ENCODE measurements at regions not wholly inside any gene's neighbourhood (a gene's known extent, or its start where the extent isn't known, plus 50 kb on each side); places are given as distances from the start of the nearest gene placed in this dataset.

DNA sequence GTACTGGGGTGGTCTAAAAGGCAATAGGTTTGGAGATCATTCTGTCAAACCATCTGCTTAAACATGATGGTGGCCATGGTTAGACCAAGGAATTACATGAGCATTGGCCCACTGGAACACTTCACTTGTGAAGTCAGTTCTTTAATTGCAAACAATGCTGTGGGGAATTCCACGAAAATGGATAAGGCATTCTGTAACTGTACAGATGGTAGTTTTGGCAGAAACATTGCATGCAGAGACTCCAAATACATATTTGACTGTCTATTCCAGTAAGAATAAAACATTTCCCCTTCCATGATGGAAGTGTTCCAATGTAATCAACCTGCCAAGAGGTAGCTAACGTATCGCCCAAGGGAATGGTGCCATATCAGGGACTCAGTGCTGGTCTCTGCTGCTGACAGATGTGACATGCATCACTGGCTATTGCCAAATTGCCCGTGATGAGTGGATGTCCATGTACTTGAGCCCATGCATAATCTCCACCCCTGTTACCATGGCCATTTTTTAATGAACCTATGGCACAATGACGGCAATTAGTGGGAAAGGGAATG, 417.9 kb downstream of the CDH7 start:
- TF ChIP-seq, protein P1, sequence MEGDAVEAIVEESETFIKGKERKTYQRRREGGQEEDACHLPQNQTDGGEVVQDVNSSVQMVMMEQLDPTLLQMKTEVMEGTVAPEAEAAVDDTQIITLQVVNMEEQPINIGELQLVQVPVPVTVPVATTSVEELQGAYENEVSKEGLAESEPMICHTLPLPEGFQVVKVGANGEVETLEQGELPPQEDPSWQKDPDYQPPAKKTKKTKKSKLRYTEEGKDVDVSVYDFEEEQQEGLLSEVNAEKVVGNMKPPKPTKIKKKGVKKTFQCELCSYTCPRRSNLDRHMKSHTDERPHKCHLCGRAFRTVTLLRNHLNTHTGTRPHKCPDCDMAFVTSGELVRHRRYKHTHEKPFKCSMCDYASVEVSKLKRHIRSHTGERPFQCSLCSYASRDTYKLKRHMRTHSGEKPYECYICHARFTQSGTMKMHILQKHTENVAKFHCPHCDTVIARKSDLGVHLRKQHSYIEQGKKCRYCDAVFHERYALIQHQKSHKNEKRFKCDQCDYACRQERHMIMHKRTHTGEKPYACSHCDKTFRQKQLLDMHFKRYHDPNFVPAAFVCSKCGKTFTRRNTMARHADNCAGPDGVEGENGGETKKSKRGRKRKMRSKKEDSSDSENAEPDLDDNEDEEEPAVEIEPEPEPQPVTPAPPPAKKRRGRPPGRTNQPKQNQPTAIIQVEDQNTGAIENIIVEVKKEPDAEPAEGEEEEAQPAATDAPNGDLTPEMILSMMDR (IDR thresholded peaks at IDR 0.05; ENCODE audit: unreplicated experiment) = no peak
- ChIA-PET POLR2A (no interaction called here), CTCF (no interaction called here)
- H3K9me3 Mint-ChIP-seq (ENCODE audit: unreplicated experiment) = no peaks in the 10 kb centered on the region
- no peak overlapping the region for H3K27ac Mint-ChIP-seq (ENCODE audit: low read depth, unreplicated experiment)
- H3K36me3 Mint-ChIP-seq (ENCODE audit: insufficient read depth, unreplicated experiment) = no peaks in the 10 kb centered on the region
- no peaks in the 10 kb centered on the region for H3K27me3 Mint-ChIP-seq (ENCODE audit: insufficient read depth, unreplicated experiment)
- no TSS peak for BruUV-seq (replicated peaks)
- H3K4me1 Mint-ChIP-seq (ENCODE audit: insufficient read depth, unreplicated experiment) = no peaks in the 10 kb centered on the region
- H3K4me3 Mint-ChIP-seq (ENCODE audit: unreplicated experiment) = no peak overlapping the region
- intact Hi-C loops (cut with micrococcal nuclease) = no loop called here
- DNase-seq (ENCODE audit: unreplicated experiment) = no peak

DNA sequence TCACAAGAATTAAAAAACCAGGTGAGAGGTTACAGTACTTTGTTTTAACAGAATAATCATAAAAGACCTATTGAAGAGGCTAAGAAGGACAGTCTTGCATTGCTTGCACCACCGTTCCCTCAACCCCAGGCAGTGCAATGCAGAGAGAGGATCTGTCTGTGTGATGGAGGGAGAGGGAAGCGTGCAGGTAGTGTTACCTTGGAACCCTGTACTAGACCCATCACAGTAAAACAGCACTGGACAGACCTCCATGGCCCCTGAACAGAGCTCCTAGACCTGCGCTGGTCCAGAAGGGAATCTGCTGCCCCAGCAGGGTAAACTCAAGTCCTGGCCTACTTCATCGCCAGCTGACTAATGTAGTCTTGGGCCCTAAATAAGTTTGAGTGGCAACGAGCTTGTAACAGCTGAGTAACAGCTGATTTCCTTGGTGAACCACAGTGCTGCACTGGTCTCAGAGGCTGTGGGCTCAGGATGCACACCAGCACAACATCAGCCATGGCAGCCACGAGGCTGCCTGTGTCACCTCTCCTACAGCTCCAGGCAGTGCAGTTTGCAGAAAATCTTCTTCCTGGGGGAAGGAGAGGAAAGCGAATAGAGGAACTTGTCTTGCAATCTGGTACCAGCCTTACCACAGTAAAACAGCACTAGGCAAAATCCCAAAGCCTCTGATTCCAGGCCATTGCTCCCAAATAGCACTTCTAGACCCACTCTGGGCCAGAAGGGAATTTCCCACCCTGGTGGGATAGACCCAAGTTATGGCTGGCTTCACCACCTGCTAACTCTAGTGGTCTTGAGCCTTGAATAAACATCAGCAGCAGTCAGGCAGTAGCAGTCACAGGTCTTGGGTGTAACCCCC, 417.2 kb downstream of the CDH7 start:
- H3K27ac Mint-ChIP-seq (ENCODE audit: low read depth, unreplicated experiment) = no peak overlapping the region
- H3K4me1 Mint-ChIP-seq (ENCODE audit: insufficient read depth, unreplicated experiment) = no peaks in the 10 kb centered on the region
- no peaks in the 10 kb centered on the region for H3K9me3 Mint-ChIP-seq (ENCODE audit: unreplicated experiment)
- CTCF ChIA-PET = no interaction called here
- no TSS peak for BruUV-seq (replicated peaks)
- intact Hi-C loops (cut with micrococcal nuclease) = no loop called here
- POLR2A ChIA-PET = no interaction called here
- no peak overlapping the region for H3K4me3 Mint-ChIP-seq (ENCODE audit: unreplicated experiment)
- TF ChIP-seq, protein P1 (IDR thresholded peaks at IDR 0.05; ENCODE audit: unreplicated experiment) = no peak
- no peaks in the 10 kb centered on the region for H3K36me3 Mint-ChIP-seq (ENCODE audit: insufficient read depth, unreplicated experiment)
- no peaks in the 10 kb centered on the region for H3K27me3 Mint-ChIP-seq (ENCODE audit: insufficient read depth, unreplicated experiment)
- no peak for DNase-seq (ENCODE audit: unreplicated experiment)

DNA sequence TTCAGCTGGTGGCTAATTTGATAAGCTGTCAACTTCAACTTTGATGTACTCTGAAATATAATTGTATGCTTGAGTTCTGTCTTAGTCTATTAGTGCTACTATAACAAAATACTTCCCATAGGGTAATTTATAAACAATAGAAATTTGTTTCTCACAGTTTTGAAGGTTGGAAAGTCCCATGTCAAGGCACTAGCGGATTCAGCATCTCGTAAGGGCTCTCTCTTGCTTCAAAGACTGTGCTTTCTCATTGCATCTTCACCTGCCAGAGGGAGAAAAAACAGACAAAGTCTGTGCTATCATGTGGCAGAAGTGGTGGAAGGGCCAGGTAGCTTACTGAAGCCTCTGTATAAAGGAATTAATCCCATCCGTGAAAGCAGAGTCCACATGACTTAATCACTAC, 409.2 kb downstream of the CDH7 start:
- no peaks in the 10 kb centered on the region for H3K9me3 Mint-ChIP-seq (ENCODE audit: unreplicated experiment)
- no peak overlapping the region for H3K4me3 Mint-ChIP-seq (ENCODE audit: unreplicated experiment)
- TF ChIP-seq, protein P1 (IDR thresholded peaks at IDR 0.05; ENCODE audit: unreplicated experiment) = no peak
- no peak overlapping the region for H3K27ac Mint-ChIP-seq (ENCODE audit: low read depth, unreplicated experiment)
- POLR2A ChIA-PET = no interaction called here
- no peak for DNase-seq (ENCODE audit: unreplicated experiment)
- H3K4me1 Mint-ChIP-seq (ENCODE audit: insufficient read depth, unreplicated experiment) = no peaks in the 10 kb centered on the region
- H3K36me3 Mint-ChIP-seq (ENCODE audit: insufficient read depth, unreplicated experiment) = no peaks in the 10 kb centered on the region
- CTCF ChIA-PET = interaction anchor here (0.6 kb wide), 1 partner anchor 34 kb away, joined by 3 read pairs; no protein-coding TSS in a partner anchor
- peaks cover 22% of the 10 kb centered on the region for H3K27me3 Mint-ChIP-seq (ENCODE audit: insufficient read depth, unreplicated experiment)
- intact Hi-C loops (cut with micrococcal nuclease) = no loop called here
- no TSS peak for BruUV-seq (replicated peaks)

DNA sequence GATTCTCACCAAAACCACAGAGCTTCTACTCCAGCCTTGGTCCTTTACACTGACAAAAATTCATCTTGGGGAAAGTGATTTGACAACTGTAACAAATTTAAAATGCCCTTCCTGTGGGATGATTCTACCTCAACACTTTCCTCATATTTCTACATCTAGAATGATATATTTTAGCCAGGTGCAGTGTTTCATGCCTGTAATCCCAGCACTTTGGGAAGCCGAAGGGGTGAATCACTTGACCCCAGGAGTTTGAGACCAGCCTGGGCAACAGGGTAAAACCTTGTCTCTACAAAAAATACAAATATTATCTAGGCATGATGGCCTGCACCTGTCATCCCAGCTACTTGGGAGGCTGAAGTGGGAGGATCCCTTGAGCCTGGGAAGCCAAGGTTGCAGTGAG, 408.6 kb downstream of the CDH7 start:
- no peak overlapping the region for H3K27ac Mint-ChIP-seq (ENCODE audit: low read depth, unreplicated experiment)
- H3K4me1 Mint-ChIP-seq (ENCODE audit: insufficient read depth, unreplicated experiment) = no peaks in the 10 kb centered on the region

More for the DNA sequence above, 408.6 kb downstream of the CDH7 start:
- Mint-ChIP-seq H3K36me3 (ENCODE audit: insufficient read depth, unreplicated experiment) (no peaks in the 10 kb centered on the region), H3K27me3 (ENCODE audit: insufficient read depth, unreplicated experiment) (peaks cover 22% of the 10 kb centered on the region), H3K9me3 (ENCODE audit: unreplicated experiment) (no peaks in the 10 kb centered on the region), H3K4me3 (ENCODE audit: unreplicated experiment) (no peak overlapping the region)
- intact Hi-C loops (cut with micrococcal nuclease) = no loop called here
- DNase-seq (ENCODE audit: unreplicated experiment) = no peak
- no TSS peak for BruUV-seq (replicated peaks)
- POLR2A ChIA-PET = no interaction called here
- CTCF ChIA-PET = no interaction called here
- TF ChIP-seq, protein P1 (IDR thresholded peaks at IDR 0.05; ENCODE audit: unreplicated experiment) = no peak
